GM10248 (cell line): ENCODE measurements at regions not wholly inside any gene's neighbourhood (a gene's known extent, or its start where the extent isn't known, plus 50 kb on each side); places are given as distances from the start of the nearest gene placed in this dataset.
"Not testable (repeated sequence)": the region's sequence is repeated elsewhere in the genome, so short reads cannot be mapped to it uniquely, and the experiment has no call there.

Experiments
- CTCF ChIA-PET: fragments of 300-600 bp; sonication (Branson Sonifier 250); formaldehyde crosslinking; extraction: SDS; loops from one replicate; lab custom pipeline; 2021; ENCODE audit warnings: antibody characterized with exemption; lab: Yijun Ruan, JAX
- POLR2A ChIA-PET: fragments of 350-650 bp; sonication (Branson Sonifier 250); formaldehyde crosslinking; extraction: SDS; loops from one replicate; lab custom pipeline; 2020; ENCODE audit warnings: antibody characterized with exemption; lab: Yijun Ruan, JAX
- DNase-seq: peaks from one replicate; pipeline ENCODE4 v3.0.0; 2012; ENCODE audit errors: extremely low spot score
- CTCF ChIP-seq: IDR thresholded peaks from 2 replicates; pipeline ENCODE4 v1.5.1; 2012; ENCODE audit warnings: mild to moderate bottlenecking, low read depth; ENCODE audit errors: extremely low read depth, missing control alignments, control extremely low read depth

- POLR2A ChIA-PET, result no interaction called here
- TF ChIP-seq CTCF, result no peak
- CTCF ChIA-PET, result no interaction called here
- no peak for DNase-seq
Observed at GRCh38 chr12:68984796-68985573, 52.0 kb upstream of the CPM start.

- CTCF ChIA-PET, POLR2A ChIA-PET: not testable (repeated sequence)
Observed at GRCh38 chr12:68997526-68997925, 64.6 kb upstream of the CPM start.

DNA sequence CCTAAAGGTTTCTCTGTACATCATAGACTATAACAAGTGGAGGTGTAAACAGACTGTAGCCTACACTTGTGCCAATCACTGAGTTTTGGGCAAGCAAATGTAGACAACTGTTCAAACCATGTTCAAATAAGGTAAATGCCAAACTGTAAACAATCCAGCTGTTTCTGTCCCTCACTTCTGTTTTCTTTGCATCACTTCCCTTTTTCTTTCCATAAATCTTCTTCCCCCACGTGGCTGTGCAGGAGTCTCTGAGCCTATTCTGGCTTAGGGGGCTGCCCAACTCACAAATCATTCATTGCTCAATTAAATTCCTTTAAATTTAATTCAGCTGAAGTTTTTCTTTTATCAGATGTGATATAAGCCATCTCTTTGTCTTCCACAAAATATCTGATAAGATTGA, 65.1 kb upstream of the CPM start:
- CTCF ChIA-PET, result interaction anchor here (1.8 kb wide), 1 partner anchor 8 kb away, joined by 4 read pairs; no protein-coding TSS in a partner anchor
- DNase-seq, result no peak
- POLR2A ChIA-PET, result no interaction called here
- no peak for TF ChIP-seq CTCF

More at GRCh38 chr12:68997526-68997925, 64.6 kb upstream of the CPM start:
- not testable (repeated sequence) for DNase-seq

DNA sequence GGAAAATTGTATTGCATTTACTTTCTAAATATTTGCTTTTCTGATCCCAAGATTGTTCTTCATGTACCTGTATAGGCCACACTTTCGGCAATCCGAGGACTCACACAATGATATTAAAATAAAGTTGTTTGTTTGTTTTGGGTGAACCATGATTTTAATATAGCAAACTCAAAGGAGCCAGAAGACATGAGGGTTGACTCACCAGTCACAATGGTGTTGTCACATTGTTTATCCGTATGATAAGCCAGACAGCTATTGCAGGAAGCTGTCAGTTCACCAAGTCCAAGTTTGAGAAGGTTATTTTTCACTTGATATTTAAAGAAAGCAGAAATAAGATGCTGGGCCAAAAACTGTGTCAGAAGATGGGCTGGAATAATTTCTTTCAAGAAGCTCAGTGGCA, 67.1 kb upstream of the CPM start:
- CTCF ChIA-PET, result no interaction called here
- DNase-seq, result no peak
- no peak for TF ChIP-seq CTCF
- POLR2A ChIA-PET, result no interaction called here

- TF ChIP-seq CTCF, result no peak
- DNase-seq, result no peak
- CTCF ChIA-PET, result no interaction called here
- POLR2A ChIA-PET, result no interaction called here
Observed at GRCh38 chr12:69000540-69001243, 67.7 kb upstream of the CPM start.

- POLR2A ChIA-PET, result no interaction called here
- no peak for TF ChIP-seq CTCF
- CTCF ChIA-PET, result no interaction called here
- no peak for DNase-seq
Observed at GRCh38 chr12:69001251-69001650, 68.3 kb upstream of the CPM start.

GRCh38 chr12:69002969-69003368, 70.0 kb upstream of the CPM start:
- ChIA-PET CTCF (interaction anchor here (0.9 kb wide), 1 partner anchor 13 kb away, joined by 3 read pairs; no protein-coding TSS in a partner anchor), POLR2A (no interaction called here)
- no peak for DNase-seq
- no peak for TF ChIP-seq CTCF
